PC-9 (cell line): ENCODE measurements at regions not wholly inside any gene's neighbourhood (a gene's known extent, or its start where the extent isn't known, plus 50 kb on each side); places are given as distances from the start of the nearest gene placed in this dataset.

Experiments
- CTCF ChIP-seq: fragments of 200-600 bp; sonication (generic); conservative IDR thresholded peaks from 2 replicates; pipeline ENCODE4 v1.6.1; 2017; ENCODE audit warnings: mixed run types, antibody characterized with exemption, mild to moderate bottlenecking, moderate library complexity
- EZH2 ChIP-seq: fragments of 200-600 bp; sonication (generic); IDR thresholded peaks from 2 replicates; pipeline ENCODE4 v1.8.0; 2017; ENCODE audit warnings: antibody characterized with exemption, low read depth

- TF ChIP-seq CTCF (no peak), EZH2 (no peak)
Measured at GRCh38 chr15:66879531-66880368, 177.7 kb downstream of the SMAD6 start.
